SU-DHL-6 (cell line): ENCODE measurements at regions not wholly inside any gene's neighbourhood (a gene's known extent, or its start where the extent isn't known, plus 50 kb on each side); places are given as distances from the start of the nearest gene placed in this dataset.

ENCODE experiments used
- EZH2phosphoT487 ChIP-seq: fragments of 200-600 bp; sonication (generic), shearing (Covaris generic); conservative IDR thresholded peaks from 2 replicates; pipeline ENCODE4 v1.6.1; 2018; ENCODE audit warnings: mild to moderate bottlenecking, antibody characterized with exemption, low read length, moderate library complexity, mixed read lengths
- TF ChIP-seq, protein P1 (sequence below): fragments of 200-600 bp; sonication (generic); IDR thresholded peaks from one replicate; pipeline ENCODE4 v1.5.1; 2017; ENCODE audit warnings: antibody characterized with exemption, mild to moderate bottlenecking, low read length, moderate library complexity; ENCODE audit not compliant: insufficient read depth, poor library complexity, severe bottlenecking

GRCh38 chr2:122927710-122928557, 1097.2 kb upstream of the CNTNAP5 start:
- TF ChIP-seq, protein P1, sequence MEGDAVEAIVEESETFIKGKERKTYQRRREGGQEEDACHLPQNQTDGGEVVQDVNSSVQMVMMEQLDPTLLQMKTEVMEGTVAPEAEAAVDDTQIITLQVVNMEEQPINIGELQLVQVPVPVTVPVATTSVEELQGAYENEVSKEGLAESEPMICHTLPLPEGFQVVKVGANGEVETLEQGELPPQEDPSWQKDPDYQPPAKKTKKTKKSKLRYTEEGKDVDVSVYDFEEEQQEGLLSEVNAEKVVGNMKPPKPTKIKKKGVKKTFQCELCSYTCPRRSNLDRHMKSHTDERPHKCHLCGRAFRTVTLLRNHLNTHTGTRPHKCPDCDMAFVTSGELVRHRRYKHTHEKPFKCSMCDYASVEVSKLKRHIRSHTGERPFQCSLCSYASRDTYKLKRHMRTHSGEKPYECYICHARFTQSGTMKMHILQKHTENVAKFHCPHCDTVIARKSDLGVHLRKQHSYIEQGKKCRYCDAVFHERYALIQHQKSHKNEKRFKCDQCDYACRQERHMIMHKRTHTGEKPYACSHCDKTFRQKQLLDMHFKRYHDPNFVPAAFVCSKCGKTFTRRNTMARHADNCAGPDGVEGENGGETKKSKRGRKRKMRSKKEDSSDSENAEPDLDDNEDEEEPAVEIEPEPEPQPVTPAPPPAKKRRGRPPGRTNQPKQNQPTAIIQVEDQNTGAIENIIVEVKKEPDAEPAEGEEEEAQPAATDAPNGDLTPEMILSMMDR: no peak
- TF ChIP-seq EZH2phosphoT487: no peak
